ENCODE measurements at regions not wholly inside any gene's neighbourhood (a gene's known extent, or its start where the extent isn't known, plus 50 kb on each side); places are given as distances from the start of the nearest gene placed in this dataset.

GRCh38 chr12:107368586-107368985 lies 275.2 kb upstream of the CRY1 start:
- TF ChIP-seq STAT1 (IDR thresholded peaks at IDR 0.05; ENCODE audit: unreplicated experiment), result no peak
- no peak for TF ChIP-seq CTCF (conservative IDR thresholded peaks at IDR 0.05; ENCODE audit: low read depth in 2 of 2)
- TF ChIP-seq EZH2 (IDR thresholded peaks at IDR 0.05; ENCODE audit: low read depth, unreplicated experiment), result no peak
- no peak for TF ChIP-seq POLR2AphosphoS5 (IDR thresholded peaks at IDR 0.05; ENCODE audit: low read depth)
- no peak for TF ChIP-seq ZNF114 (CRISPR knock-in tag; IDR thresholded peaks at IDR 0.05)
- TF ChIP-seq EZH2phosphoT487 (IDR thresholded peaks at IDR 0.05; ENCODE audit: unreplicated experiment), result no peak
- TF ChIP-seq ZNF331 (CRISPR knock-in tag; IDR thresholded peaks at IDR 0.05; ENCODE audit: low read depth), result no peak
- TF ChIP-seq ETS1 (IDR thresholded peaks at IDR 0.05), result no peak
- no peak for TF ChIP-seq JUNB (IDR thresholded peaks at IDR 0.05; ENCODE audit: unreplicated experiment)
- TF ChIP-seq REST (IDR thresholded peaks at IDR 0.05; ENCODE audit: unreplicated experiment), result no peak
- TF ChIP-seq CREB1 (CRISPR knock-in tag; IDR thresholded peaks at IDR 0.05; ENCODE audit: low read depth), result no peak

Measured in GM23338 (cell line).